Tibial artery (tissue), 4 donors: ENCODE measurements at regions not wholly inside any gene's neighbourhood (a gene's known extent, or its start where the extent isn't known, plus 50 kb on each side); places are given as distances from the start of the nearest gene placed in this dataset.
"Not testable (repeated sequence)": the region's sequence is repeated elsewhere in the genome, so short reads cannot be mapped to it uniquely, and the experiment has no call there.

Source experiments
- DNase-seq, 2 donors: peaks; one replicate each; pipeline ENCODE4 v3.0.0-alpha.2; 2019
- H3K27ac ChIP-seq, 2 donors: fragments of 200-600 bp; sonication (generic) in 1 of 2; 1 replicate in 1 of 2; 2 replicates in 1 of 2; pipeline ENCODE4 v1.5.1; 2018 to 2019; ENCODE audit warnings: mild to moderate bottlenecking in 1 of 2
- H3K27me3 ChIP-seq, 2 donors: fragments of 200-600 bp; sonication (generic) in 1 of 2; one replicate each; pipeline versions ENCODE4 v1.5.1 to v1.6.0; 2016 to 2019
- H3K36me3 ChIP-seq, 3 donors: fragments of 200-600 bp; sonication (generic) in 2 of 3; one replicate each; pipeline ENCODE4 v1.5.1; 2016 to 2019; ENCODE audit warnings: mild to moderate bottlenecking in 2 of 3
- H3K4me1 ChIP-seq, 4 donors: fragments of 200-600 bp; sonication (generic) in 2 of 4; 1 replicate in 3 of 4; 2 replicates in 1 of 4; pipeline ENCODE4 v1.5.1; 2016 to 2019
- H3K4me3 ChIP-seq, 2 donors: fragments of 200-600 bp; sonication (generic) in 1 of 2; 1 replicate in 1 of 2; 2 replicates in 1 of 2; pipeline ENCODE4 v1.5.1; 2018 to 2019; ENCODE audit warnings: mild to moderate bottlenecking in 2 of 2
- H3K9me3 ChIP-seq, 3 donors: fragments of 200-600 bp; sonication (generic) in 1 of 3; one replicate each; pipeline ENCODE4 v1.5.1; 2016 to 2019
- CTCF ChIP-seq, 2 experiments: fragments of 200-600 bp in 1 of 2; fragments of 450-650 bp in 1 of 2; IDR thresholded peaks; one replicate each; pipeline ENCODE4 v1.5.1; 2017 to 2019; ENCODE audit warnings: antibody characterized with exemption in 2 of 2, mild to moderate bottlenecking in 1 of 2, moderate library complexity in 1 of 2
- intact Hi-C: fragments of 100-400 bp; cut with DNase I; formaldehyde crosslinking; loops from one replicate; pipeline ENCODE4 v1.15.0; 2023; ENCODE audit warnings: low total_unique reads

GRCh38 chr13:66237411-66238062 is 992.6 kb downstream of the PCDH9 start:
- TF ChIP-seq CTCF (IDR thresholded peaks at IDR 0.05): no peak
- intact Hi-C loops: no loop called here

GRCh38 chr13:66234159-66234558 is 996.0 kb downstream of the PCDH9 start:
- no peaks in the 10 kb centered on the region for H3K27me3 ChIP-seq
- no peak overlapping the region for H3K27ac ChIP-seq
- no peak overlapping the region for H3K4me3 ChIP-seq
- no peaks in the 10 kb centered on the region for H3K4me1 ChIP-seq
- no peaks in the 10 kb centered on the region for H3K9me3 ChIP-seq
- H3K36me3 ChIP-seq: no peaks in the 10 kb centered on the region
- no peak for TF ChIP-seq CTCF (IDR thresholded peaks at IDR 0.05)
- intact Hi-C loops: no loop called here
- no peak for DNase-seq

More at GRCh38 chr13:66237411-66238062, 992.6 kb downstream of the PCDH9 start:
- Histone ChIP-seq H3K27ac (no peak overlapping the region), H3K36me3 (no peaks in the 10 kb centered on the region), H3K4me3 (no peak overlapping the region), H3K4me1 (no peaks in the 10 kb centered on the region), H3K9me3 (no peaks in the 10 kb centered on the region), H3K27me3 (no peaks in the 10 kb centered on the region)
- DNase-seq: no peak

GRCh38 chr13:66231958-66232357 is 998.2 kb downstream of the PCDH9 start:
- H3K9me3 ChIP-seq, H3K27me3 ChIP-seq, DNase-seq, H3K27ac ChIP-seq, H3K4me1 ChIP-seq, H3K36me3 ChIP-seq, intact Hi-C loops, H3K4me3 ChIP-seq: not testable (repeated sequence)

- Histone ChIP-seq H3K27ac (no peak overlapping the region), H3K9me3 (no peaks in the 10 kb centered on the region), H3K4me1 (no peaks in the 10 kb centered on the region), H3K4me3 (no peak overlapping the region), H3K36me3 (no peaks in the 10 kb centered on the region), H3K27me3 (no peaks in the 10 kb centered on the region)
- TF ChIP-seq CTCF (IDR thresholded peaks at IDR 0.05): no peak
- DNase-seq: no peak
- intact Hi-C loops: no loop called here
These were observed 1005.1 kb downstream of the PCDH9 start for GRCh38 chr13:66225072-66225471.

- no peaks in the 10 kb centered on the region for H3K27me3 ChIP-seq
- no peaks in the 10 kb centered on the region for H3K9me3 ChIP-seq
- no peaks in the 10 kb centered on the region for H3K4me1 ChIP-seq
- DNase-seq: no peak
- intact Hi-C loops: no loop called here
- H3K36me3 ChIP-seq: no peaks in the 10 kb centered on the region
- TF ChIP-seq CTCF (IDR thresholded peaks at IDR 0.05): no peak
- H3K27ac ChIP-seq: no peak overlapping the region
- no peak overlapping the region for H3K4me3 ChIP-seq
These were observed 1005.5 kb downstream of the PCDH9 start for GRCh38 chr13:66224663-66225062.

- H3K4me1 ChIP-seq: no peaks in the 10 kb centered on the region
- H3K27ac ChIP-seq: no peak overlapping the region
- no peak for DNase-seq
- intact Hi-C loops: no loop called here
- TF ChIP-seq CTCF (IDR thresholded peaks at IDR 0.05): no peak
- H3K4me3 ChIP-seq: no peak overlapping the region
- H3K9me3 ChIP-seq: no peaks in the 10 kb centered on the region
- no peaks in the 10 kb centered on the region for H3K27me3 ChIP-seq
- no peaks in the 10 kb centered on the region for H3K36me3 ChIP-seq
These were observed 1007.2 kb downstream of the PCDH9 start for GRCh38 chr13:66222926-66223325.
